HG03025 (cell line): ENCODE measurements at regions not wholly inside any gene's neighbourhood (a gene's known extent, or its start where the extent isn't known, plus 50 kb on each side); places are given as distances from the start of the nearest gene placed in this dataset.
A peak's percentile ranks its signal among the peaks of the same experiment; 100 is the strongest.
"Not testable (repeated sequence)": the region's sequence is repeated elsewhere in the genome, so short reads cannot be mapped to it uniquely, and the experiment has no call there.

Experiments
- ATAC-seq: cut with Tn5 transposase; IDR thresholded peaks from one replicate; pipeline ENCODE4 v1.9.1; 2021; ENCODE audit warnings: mild to moderate bottlenecking, moderate library complexity; ENCODE audit not compliant: unreplicated experiment, low FRiP score

DNA sequence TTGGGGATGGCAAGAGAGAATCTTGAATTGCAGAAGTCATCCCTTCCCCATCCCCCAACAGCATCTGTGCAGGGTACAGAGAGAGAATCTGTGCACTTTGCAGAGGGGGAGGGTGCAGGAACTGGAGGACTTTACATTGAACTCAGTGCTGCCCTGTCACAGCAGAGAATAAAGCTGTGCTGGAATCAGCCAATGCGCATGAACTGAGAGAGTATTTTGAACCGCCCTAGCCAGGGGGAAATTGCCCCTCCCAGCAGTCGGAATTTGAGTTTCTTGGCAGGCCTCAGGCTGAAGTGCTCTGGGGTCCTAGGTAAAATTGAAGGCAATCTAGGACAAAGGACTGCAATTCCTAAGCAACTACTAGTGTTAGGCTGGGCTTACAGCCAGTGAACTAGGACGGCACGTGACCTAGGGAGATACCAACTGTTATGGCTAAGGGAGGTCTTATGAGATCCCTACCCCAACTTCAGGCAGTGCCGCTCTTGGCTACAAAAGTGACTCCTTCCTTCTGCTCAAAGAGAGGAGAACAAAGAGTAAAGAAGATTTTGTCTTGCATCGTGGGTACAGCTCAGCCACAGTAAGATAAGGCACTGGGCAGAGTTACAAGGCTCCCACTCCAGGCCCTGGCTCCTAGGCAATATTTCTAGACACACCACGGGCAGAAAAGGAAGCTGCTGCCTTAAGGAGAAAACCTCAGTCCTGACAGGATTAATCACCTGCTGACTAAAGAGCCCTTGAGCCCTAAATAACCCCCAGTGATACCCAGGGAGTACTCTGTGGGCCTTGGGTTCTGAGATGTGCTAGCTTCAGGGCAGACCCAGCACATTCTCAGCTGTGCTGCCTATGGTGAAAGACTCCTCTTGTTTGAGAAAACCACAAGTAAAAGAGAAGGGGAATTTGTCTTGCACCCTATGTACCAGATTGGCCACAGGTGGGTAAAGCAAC lies 300.5 kb upstream of the ALCAM start:
- no peak for ATAC-seq

DNA sequence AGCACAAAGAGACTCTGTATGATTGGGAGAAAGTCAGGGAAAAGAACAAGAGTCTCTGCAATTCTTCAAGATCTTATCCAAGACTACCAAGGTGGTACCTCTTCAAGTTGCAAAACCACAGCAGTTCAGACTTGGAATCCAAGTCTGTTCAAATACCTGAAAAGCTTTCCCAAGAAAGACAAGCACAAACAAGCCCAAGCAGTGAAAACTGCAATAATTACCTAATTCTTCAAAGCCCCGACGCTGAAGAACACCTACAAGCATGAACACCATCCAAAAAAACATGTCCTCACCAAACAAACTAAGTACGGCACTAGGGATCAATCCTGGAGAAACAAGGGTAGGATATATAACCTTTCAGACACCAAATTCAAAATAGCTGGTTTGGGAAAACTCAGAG lies 299.3 kb upstream of the ALCAM start:
- ATAC-seq = no peak

DNA sequence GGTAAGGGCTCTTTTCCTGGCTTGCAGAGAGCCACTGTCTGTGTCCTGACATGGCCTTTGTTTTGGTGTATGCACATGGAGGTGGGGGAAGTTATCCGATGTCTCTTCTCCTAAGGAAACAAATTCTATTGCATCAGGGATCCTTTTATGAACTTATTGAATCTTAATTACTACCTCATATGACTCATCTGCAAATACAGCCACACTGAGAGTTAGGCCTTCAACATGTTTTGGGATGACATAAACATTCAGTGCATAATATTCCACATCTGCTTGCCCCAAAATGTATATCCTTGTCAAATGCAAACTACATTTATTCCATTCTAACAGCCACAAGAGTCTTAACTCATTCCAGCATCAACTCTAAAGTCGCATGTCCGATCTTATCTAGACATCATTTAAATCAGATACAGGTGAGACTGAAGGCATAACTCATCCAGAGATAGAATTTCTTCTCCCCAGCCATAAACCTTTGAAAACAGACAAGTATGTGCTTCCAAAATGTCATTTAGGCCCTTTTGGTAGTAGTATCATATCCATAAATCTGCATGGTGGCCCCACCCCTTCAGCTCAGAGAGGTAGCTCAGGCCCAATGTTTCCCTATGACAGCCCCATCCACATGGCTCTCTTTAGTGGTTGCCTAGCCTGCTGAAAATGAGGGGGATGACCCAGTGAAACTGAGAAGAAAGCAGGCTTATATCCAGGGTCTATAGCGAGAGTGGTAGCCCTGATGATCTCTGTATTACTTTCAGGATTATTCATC lies 289.5 kb upstream of the ALCAM start:
- no peak for ATAC-seq

DNA sequence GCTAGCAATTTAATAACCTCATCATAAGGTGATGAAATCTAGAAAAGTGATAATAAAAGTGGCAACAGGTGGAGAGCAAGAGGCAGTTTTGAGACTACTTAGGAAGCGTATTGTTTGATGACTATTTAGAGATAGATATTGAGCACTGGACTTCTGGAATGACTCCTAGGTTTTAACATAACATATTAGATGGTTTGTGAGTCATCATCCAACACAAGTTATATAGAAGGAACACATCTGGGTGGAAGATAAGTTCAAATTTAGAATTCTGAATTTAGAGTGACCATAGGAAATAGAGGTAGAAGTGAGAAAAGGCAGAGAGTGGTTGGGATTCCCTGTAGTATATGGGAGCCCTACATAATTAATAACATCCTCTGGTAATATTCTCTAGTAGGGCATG lies 282.8 kb upstream of the ALCAM start:
- ATAC-seq = no peak

DNA sequence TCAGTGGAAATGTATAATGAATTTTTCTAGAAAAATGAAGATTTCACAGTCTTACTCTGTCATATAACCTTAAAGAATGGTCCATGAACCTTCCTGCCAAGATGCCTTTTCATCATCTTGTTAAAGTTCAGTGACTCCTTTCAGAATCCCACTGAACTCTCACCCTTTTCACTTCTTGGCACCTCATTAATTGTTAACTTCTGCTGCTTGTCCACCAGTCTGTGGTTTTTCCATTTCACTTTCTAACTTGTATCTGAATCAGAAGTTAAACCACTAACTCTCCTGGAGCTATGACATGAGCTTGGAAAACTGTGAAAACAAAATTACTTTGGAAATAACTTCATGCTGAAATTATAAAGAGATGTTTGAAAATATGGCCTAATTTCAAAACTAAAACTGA lies 281.2 kb upstream of the ALCAM start:
- no peak for ATAC-seq

DNA sequence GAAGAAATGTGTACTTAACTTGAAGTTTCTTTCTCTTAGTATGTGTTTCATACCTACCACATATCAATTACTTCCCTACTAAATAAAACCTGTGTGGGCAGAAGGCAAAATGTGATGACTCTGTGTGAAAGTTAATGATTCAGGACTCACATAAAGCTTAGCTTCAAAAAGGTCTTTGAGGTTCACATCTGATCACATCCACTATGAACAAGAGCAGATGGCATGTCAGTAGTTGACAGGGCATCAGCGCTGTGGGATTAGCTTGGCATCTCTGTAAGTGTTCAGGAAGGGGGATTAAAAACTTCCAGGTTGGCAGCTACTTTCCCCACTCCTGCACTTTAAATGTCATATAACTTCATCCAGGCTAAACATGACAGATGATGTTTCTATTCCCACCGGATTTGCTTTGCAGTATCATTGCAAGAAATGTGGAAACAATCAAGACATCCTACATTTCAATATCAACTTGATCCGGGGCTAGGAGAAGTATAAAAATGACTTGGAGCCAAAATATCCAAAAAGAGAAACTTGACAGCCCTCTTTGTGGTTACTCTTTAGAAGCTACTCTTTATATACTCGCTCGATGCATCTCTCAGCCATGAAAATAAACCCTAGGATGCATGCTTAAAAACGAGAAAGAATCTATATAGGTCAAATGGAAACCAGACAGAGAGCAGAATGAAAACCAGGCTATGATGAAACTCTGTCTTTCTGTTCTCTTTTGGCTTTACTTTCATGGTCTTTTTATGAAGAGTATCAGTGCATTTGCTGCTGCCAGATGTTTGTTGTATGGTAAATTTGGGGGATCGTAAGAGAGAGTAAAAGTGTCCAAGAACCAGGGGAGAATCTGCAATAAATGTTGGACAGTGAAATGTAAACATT lies 273.1 kb upstream of the ALCAM start:
- peak; percentile 72 for ATAC-seq

DNA sequence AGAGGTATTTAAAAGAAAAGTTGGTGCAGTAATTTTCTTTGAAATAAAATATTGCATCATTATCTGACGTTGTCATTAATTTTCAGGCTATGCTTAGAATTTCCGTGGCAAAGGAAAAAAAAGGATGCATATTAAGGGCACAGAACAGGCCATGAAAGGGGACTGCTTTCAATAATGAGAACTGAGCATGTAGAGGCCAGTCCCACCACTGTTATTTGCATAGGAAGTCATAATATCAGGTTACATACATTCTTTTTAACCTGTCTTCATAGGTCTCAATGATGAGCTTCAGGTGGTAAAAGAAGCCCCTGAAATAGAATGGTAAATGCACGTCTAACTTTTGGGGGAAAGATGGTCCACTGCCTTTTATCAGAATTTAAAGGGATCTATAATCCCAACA lies 272.1 kb upstream of the ALCAM start:
- ATAC-seq = no peak

DNA sequence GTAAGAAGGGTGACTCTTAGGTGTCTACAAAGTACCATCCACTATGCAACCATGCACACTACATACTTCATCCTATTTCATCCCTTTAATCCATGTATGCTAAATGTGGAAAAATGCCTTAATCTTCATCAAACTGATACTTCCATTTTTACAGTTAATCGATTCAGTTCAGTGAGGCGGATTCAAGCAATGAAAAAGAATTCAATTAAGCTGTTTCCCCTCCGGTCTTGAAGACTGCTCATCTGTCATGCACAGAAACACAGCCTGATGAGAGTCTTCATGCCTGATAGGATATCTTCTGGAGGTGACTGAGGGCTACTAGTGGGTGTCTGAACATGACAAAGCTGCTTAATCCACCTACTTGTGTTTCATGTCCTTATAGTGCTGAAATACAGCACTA lies 270.6 kb upstream of the ALCAM start:
- ATAC-seq = no peak

DNA sequence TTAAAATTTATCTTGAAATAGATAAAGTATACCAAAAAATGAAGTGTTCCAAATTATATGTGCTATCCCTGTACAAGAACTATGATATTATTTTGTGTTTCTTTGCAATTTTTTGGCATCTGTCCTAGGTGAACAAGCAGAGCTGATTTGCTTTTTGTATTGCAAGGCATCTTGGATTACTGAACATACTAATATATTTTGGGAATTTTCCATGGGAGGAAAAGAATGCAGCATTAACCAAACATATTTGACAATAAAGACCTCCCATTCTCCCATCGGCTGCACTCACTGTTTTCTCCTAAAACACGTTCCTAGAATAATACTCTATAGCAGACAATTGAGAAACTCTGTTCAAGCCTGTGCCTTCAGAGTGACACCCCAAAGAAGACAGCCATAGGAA lies 265.1 kb upstream of the ALCAM start:
- no peak for ATAC-seq

DNA sequence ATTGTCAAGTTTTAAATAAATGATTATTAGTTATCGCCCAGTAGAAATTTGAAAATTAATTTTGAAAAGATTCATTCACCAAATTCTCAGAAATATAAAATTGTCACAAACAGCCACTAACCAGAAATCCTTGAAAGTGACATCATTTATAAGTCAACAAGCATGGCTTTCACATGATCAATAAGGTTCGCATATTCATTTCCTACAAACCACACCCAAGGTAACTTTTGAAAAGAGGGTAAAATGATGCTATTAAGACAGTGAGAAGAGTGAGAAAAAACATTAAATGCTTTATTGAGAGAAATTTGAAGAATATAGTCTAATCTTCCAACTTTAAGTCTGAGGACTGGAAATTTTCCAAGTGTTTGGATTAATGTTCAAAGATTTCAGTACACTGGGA lies 263.6 kb upstream of the ALCAM start:
- ATAC-seq = no peak

DNA sequence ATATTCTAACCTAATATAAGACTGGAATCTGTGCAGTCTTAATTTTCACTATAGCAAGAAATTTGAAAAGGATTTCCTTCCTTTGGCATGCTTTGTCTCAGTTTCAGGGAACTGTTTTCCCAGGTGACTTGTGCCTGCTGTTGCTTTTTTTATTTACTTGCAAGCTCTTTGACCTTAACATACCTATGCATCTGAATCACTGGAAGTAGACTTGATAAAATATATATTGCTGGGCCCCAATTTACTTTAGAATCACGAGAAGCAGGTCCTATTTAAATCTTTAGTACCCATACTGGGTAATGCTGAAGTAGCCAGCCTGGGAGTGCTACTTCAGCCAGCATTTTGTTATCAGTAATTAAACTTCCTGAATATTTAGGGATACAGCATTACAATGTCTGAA lies 257.9 kb upstream of the ALCAM start:
- ATAC-seq = no peak

DNA sequence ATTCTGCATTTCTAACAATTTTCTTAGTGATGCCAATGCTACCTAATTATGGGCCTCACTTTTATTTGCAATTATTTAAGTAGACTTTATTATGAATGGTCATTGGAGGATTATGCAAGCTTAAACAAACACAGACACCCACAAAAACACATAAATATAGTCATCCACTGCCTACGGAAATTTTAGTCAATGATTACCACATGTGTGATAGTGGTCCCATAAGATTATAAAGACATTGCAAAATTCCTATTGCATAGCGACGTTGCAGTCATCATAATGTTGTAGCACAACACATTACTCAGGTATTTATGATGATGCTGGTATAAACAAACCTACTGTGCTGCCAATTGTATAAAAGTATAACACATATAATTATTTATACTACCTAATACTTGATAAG lies 247.8 kb upstream of the ALCAM start:
- ATAC-seq = no peak

DNA sequence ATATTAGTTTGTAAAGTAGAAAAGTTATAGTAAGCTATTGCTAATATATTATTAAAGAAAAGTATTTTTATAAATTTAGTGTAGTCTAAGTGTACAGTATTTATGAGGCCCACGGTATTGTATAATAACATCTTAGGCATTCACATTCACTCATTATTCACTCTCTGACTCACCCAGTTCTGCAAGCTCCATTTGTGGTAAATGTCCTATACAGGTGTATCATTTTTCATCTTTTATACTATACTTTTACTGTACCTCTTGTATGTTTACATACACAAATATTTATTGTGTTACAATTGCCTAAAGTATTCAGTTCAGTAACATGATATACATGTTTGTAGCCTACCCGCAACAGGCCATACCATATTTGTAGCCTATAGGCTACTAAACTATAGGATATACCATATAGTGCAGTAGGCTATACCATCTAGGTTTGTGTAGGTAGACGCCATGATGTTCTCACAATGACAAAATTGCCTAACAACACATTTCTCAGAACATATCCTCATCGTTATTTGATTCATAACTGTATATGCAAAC lies 246.8 kb upstream of the ALCAM start:
- ATAC-seq = no peak

DNA sequence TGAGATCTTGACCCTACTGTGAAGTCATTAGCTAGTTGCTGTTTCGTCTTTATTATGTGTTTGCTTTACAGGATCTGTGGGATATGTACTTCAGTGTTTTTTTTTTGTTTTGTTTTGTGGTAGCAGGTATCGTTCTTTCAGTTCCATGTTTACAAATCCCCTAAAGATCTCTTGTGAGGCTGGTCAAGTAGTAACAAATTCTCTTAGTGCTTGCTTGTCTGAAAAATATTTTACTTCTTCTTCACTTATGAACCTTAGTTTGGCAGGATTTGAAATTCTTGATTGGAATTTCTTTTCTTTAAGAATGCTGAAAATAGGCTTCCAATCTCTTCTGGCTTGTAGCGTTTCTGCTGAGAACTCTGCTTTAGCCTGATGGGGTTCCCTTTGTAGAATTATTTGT lies 235.8 kb upstream of the ALCAM start:
- no peak for ATAC-seq

DNA sequence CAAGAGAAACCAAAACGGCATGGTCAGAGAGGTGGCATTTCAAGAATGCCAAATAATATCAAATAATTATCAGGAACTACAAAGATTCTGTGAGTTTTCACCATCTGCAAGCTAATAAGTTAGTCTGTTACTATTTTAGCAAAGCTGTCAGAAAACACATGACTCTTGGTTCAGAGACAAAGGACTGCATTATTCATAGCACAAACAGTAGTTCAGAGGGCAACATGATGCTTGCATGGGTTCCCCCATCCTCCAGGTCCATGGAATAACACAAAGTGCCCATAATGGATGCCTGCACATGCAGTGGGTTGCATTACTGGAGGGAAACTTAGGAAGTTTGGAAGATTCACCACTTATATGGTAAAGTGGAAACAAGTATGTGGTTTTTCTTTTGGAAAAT lies 228.8 kb upstream of the ALCAM start:
- no peak for ATAC-seq

DNA sequence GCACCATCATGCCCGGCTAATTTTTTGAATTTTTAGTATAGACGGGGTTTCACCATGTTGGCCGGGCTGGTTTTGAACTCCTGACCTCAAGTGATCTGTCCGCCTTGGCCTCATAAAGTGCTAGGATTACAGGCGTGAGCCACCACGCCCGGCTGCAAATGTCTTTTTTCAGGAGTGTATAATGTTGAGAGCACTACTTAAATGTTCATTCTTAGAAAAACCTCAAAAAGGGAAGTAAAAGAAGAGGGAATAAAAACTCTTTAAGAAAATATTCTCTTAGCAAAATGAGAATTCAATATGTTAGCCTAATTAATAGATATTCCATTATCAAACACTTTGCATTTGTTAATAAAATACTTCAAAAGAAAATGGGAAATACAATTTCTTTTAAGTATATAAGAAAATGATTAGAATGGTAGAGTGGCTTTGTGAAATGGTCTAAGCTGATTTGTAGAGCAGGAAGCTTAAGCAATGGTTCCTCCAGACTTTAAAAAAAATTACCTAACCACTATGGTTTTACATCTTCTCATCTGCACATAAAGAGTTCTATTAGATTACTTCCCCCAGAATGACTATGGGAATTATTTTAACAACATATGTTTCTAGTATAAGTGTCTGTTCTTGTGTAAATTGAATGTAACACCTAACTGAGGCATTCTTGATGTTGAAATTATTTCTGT lies 226.7 kb upstream of the ALCAM start:
- no peak for ATAC-seq

DNA sequence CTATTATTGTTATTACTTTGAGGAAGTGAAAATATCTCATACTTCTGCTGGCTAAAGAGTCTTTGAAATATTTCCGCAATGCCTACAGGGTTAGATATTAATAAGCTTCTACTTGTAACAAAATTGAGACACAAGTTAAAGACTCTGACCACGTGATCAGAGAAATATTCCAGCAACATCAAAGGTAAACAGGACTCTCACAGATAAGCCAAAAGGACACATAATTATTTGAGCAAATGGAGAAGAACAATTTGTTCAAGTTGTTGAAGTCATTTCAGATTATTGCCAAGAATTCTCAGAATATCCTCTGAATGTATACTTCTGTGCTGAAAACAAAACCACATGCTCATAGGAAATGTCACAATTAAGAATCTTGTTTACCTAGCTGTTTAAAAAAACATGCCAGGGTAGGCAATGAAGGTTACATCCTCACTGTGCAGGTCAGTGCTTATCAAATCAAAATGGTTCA lies 225.8 kb upstream of the ALCAM start:
- ATAC-seq = no peak

DNA sequence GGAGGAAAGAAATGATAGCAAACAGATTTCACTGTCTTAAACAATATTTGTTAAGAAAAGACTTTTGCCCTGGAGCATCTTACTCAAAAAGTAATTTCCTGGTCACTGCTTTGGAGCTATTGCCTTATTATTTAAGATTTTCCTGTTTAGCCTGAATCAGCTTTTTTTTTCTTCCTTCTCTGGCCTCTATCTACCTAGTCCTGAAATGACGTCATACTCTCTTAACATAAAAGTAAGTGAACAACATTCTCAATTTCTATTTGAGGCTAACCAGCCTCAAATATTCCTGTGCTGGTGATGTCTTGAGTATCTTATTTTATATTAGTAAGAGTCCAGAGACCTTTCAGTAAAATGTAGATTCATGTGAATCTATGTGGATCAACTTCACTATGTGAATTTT lies 221.9 kb upstream of the ALCAM start:
- ATAC-seq = no peak

DNA sequence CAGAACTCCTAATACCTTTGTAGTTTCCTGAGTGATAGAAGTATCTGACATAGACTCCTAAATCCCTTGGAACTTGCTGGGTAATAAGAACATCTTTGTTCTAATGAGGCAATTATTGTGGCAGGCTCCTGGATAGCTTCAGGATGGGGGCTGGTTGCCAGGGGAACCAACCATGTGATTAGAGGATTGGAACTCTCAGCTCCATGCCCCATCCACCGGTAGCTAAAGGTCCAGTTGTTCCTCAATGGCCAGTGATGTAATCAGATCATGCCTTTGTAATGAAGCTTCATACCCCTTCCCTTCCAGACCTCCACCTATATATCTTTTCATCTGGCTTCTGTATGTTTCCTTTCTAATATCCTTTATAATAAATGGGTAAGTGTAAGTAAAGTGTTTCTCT lies 221.2 kb upstream of the ALCAM start:
- ATAC-seq = no peak

DNA sequence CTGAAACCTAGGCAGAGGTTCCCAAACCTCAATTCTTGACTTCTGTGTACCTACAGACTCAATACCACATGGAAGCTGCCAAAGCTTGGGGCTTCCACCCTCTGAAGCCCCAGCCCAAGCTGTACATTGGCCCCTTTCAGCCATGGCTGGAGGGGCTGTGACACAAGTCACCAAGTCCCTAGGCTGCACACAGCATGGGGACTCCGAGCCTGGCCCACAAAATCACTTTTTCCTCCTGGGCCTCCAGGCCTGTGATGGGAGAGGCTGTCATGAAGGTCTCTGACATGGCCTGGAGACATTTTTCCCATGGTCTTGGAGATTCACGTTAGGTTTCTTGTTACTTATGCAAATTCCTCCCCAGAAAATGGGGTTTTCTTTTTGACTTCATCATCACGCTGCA lies 217.5 kb upstream of the ALCAM start:
- ATAC-seq = not testable (repeated sequence)
